ENCODE measurements at regions not wholly inside any gene's neighbourhood (a gene's known extent, or its start where the extent isn't known, plus 50 kb on each side); places are given as distances from the start of the nearest gene placed in this dataset.

GRCh38 chr5:124642151-124642550, 104.3 kb downstream of the ZNF608 start:
- TF ChIP-seq CTCF (IDR thresholded peaks at IDR 0.05 in 4 of 5, conservative IDR thresholded peaks at IDR 0.05 in 1 of 5) (no peak), POLR2A (IDR thresholded peaks at IDR 0.05) (no peak)

Measured in gastrocnemius medialis (tissue), 4 donors.